Iris pigment epithelial cell (primary cell): ENCODE measurements at regions not wholly inside any gene's neighbourhood (a gene's known extent, or its start where the extent isn't known, plus 50 kb on each side); places are given as distances from the start of the nearest gene placed in this dataset.
"Not testable (repeated sequence)": the region's sequence is repeated elsewhere in the genome, so short reads cannot be mapped to it uniquely, and the experiment has no call there.

ENCODE experiments used
- DNase-seq: peaks from one replicate; pipeline ENCODE4 v3.0.0-alpha.2; 2011; ENCODE audit warnings: low read depth

- DNase-seq: peak; percentile 8
These were observed 713.4 kb upstream of the VRK2 start for GRCh38 chr2:57333221-57333620.

DNA sequence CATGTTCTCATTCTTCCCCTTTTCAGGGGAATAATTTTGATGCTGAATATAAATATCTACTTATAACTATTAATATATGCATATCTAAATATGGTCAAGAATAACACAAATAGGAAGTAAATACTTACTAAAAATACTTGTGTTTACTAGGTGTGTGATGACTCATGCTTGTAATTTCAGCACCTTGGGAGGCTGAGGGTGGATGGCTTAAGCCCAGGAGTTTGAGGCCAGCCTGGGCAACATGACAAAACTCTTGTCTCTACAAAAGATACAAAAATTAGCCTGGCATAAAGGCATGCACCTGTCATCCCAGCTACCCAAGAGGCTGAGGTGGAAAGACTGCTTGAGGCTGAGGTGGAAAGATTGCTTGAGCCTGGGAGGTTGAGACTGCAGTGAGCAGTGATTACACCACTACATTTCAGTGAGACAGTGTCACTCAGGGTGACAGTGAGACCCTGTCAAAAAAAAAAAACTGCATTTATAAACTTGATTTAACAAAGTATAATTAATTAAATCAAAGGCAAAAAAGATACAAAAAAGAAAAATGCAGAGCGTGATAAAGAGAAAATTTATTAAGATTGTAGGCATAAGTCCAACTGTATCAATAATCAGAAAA lies 703.1 kb upstream of the VRK2 start:
- no peak for DNase-seq

DNA sequence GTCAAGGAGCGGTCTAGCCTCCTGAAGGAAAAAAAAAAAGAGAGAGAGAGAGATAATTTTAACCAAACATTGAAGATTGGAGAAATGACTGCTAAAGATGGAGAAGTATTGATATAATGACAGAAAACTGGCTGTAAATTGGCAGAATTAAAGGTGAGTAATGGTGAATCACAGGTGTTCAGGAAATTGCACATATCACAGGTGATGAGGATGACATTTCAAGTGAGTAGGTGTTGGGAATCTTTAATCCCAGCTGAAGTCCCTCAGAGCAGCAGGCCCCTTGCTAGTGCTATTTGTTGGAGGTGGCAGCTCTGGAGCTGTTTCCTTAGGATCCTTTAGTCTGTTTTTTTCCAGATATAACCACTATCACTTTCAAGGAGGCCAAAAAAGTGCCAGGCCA lies 678.4 kb upstream of the VRK2 start:
- DNase-seq: no peak

GRCh38 chr2:57370882-57371585 lies 675.6 kb upstream of the VRK2 start:
- peak; percentile 52 for DNase-seq

DNA sequence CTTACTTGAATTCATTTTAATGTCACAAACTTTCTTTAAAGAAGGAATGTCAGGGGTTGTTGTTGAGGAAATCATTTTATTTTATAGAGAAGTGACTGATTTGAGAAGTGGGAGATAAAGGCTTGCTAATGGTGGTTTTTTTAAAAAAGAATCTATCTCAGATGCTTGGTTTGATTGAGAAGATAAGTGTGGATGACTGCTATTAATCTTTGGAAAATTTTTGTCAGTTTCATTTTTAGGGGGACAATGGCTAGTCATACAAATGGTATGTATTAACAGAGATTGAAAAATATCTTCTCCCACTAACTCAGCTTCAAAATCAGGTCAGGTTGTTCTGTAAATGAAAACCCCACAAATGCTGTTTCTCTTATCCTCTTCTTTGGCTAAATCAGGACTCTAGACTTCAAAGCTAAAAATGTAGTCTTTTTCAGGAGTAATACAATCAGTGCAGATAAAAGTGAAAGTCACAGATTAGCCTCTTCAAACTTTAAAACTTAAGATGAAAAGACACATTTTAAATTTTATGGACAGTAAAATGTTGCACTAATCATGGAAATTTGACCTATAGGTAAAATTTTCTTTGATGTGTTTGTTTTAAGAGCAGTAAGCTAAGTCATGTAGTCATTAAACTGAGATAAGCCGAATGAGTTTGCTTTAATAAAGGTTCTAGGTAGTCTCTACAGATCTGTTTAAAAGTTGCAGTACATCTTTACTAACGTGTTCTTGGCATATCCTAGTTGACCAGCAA lies 674.2 kb upstream of the VRK2 start:
- DNase-seq: peak; percentile 50

GRCh38 chr2:57373530-57373929 lies 673.1 kb upstream of the VRK2 start:
- DNase-seq: peak; percentile 92

DNA sequence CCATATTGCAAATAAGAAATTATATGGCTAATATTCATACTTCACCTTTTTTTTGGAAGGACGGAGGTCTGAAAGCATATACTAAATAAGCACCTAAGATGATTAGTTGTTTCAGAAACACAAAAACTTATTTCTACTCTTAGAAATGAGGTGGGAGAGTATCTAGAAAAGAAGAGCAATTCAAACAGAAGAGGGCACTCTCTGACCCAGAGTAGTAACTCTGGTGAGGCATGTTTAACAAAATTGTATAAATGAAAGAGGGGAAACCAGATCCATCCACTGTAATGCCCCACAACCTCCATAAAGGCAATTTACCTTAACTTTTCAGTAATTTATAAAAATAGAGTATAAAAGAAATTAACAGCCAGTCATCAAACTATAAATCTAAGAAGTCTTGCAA lies 669.6 kb upstream of the VRK2 start:
- peak; percentile 40 for DNase-seq

- DNase-seq: no peak
These were observed 660.3 kb upstream of the VRK2 start for GRCh38 chr2:57386305-57386704.

GRCh38 chr2:57396355-57397098 lies 650.1 kb upstream of the VRK2 start:
- DNase-seq: no peak

DNA sequence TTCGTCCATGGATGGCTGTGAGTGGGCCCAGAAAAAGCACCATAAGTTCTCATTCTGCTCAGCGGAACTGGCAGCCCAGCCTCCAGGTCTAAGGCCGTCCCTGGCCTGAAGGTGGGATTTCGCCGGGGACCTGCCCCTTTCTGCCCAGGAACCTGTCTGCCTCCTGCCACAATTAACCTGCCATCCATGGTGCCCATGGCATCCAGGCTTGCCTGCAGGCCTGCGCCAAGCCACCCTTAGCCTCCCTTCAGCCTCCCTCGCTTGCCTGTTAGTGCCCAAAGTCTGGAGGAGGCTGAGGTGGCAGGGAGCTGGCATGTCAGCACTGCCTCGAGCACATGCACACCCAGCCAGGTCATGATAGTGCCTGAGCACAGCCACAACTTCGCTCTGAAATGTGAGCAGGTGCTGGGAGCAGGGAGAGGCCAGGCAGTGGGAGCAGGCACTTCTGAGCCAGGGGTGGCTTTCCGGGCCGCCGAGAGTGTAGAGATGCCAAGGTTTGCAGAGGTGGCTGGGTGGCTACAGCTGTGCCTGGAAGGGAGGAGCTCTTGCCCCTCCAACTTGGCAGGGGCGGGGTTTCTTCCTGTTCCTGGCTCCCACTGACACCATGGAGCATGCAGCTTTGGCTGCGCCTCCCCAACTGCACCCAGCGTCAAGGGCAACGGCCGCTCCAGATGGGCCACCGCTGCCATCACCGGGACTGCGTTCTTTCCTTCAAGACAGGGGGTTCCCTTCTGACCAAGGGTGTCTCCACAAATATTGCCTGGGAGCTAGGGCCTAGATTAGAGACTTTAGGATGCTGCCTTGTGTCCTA lies 648.9 kb upstream of the VRK2 start:
- DNase-seq: no peak

GRCh38 chr2:57399057-57399456 lies 647.5 kb upstream of the VRK2 start:
- DNase-seq: no peak

DNA sequence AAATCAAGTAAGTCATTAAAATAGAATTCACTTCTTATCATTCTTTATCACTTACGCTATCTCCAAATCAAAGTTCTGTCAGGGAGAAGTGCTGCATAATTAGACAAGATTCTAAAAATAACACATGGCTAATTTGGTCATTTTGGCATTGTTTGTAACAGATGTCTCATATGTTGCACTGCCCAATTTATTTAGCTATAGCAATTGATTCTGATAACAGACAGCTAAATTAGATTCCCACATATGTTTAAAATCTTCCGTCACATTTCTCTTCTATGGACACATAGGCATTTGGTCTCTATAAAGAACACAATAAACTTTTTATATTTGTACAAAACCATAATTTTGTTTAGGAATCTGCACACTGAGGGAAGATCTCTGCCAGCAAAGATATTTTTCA lies 644.5 kb upstream of the VRK2 start:
- DNase-seq: no peak

- DNase-seq: peak; percentile 32
These were observed 643.9 kb upstream of the VRK2 start for GRCh38 chr2:57402755-57403154.

DNA sequence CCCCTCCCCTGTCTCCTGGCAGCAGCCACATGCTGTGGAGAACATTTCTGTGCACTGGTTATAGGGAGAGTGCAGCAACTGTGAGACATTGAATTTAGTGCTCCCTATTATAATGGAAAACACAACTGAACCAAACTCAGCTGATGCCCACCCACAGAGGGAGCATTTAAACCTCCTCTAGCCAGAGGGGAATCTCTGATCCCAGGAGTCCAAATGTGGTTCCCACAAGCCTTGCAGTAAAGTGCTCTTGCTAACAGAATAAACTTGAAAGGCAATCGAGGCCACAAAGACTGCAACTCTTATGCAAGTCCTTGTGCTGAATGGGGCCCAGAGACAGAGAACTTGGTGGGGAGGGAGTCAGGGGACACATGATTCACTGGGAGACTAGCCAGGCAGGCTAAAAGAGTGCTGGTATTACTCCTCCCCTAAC lies 638.8 kb upstream of the VRK2 start:
- DNase-seq: peak; percentile 8

GRCh38 chr2:57408587-57408986 lies 638.0 kb upstream of the VRK2 start:
- DNase-seq: no peak

DNA sequence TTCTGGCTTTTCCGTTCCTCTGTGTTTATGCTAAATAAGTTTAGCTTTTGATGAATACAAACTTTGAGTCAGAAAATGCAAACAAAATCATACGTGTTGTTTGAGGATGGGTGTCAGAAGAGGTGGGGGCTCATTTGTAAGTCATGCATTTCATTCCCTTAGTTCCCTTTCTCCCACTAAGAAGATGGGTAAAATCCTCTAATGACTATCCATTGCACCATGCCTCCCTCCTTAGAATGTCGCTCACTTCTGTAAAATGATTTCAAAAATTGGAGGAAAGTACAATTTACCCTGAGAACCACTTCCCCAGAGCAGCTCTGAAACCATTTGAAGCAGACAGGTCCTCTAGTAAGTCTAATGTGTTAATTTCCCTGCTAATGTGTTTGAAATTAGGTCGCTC lies 629.6 kb upstream of the VRK2 start:
- no peak for DNase-seq

DNA sequence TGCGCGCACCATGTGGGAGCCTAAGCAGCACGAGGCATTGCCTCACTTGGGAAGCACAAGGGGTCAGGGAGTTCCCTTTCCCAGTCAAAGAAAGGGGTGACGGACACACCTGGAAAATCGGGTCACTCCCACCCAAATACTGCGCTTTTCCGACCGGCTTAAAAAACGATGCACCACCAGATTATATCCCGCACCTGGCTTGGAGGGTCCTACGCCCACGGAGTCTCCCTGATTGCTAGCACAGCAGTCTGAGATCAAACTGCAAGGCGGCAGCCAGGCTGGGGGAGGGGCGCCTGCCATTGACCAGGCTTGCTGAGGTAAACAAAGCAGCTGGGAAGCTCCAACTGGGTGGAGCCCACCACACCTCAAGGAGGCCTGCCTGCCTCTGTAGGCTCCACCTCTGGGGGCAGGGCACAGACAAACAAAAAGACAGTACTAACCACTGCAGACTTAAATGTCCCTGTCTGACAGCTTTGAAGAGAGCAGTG lies 627.7 kb upstream of the VRK2 start:
- not testable (repeated sequence) for DNase-seq

DNA sequence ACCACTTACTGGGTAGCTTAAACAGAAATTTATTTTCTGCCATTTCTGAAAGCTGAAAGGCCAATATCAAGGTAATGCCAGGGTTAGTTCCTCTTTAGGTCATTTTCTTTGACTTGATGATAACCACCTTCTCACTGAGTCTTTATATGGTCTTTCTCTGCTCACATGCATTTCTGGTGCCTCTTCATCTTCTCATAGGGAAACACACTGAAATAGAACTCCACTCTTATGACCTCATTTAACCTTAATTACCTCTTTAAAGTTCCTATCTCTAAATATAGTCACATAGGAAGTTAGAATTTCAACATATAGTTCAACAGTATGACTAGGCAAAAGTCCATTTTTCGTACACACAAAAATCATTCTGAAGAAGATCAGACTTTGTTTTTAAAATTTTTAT lies 616.8 kb upstream of the VRK2 start:
- DNase-seq: no peak

DNA sequence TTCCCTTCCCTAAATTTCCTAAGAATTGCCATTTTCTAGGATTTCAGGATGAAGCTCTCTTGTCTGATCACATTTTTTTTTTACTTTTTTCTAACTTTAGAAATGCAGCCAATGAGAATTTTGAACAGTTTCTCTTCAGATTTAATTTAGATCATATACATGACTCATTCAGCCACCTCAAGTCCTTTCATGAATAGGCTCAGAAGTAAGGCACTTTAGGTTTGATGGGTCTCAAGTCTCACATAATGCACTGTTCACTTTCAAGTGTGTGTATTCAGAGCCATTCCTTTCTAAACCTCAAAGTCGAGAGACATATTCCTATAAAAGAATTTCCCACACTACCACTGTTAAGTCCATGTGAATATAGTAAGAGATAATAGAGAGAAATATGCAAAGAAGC lies 614.1 kb upstream of the VRK2 start:
- DNase-seq: no peak

- DNase-seq: no peak
These were observed 612.2 kb upstream of the VRK2 start for GRCh38 chr2:57434441-57434840.

- DNase-seq: no peak
These were observed 611.6 kb upstream of the VRK2 start for GRCh38 chr2:57434972-57435371.

- DNase-seq: no peak
These were observed 609.5 kb upstream of the VRK2 start for GRCh38 chr2:57437077-57437476.
